ENCODE measurements at regions not wholly inside any gene's neighbourhood (a gene's known extent, or its start where the extent isn't known, plus 50 kb on each side); places are given as distances from the start of the nearest gene placed in this dataset.

GRCh38 chr4:171532968-171533367, 280.2 kb upstream of the GALNTL6 start:
- ATAC-seq = no peak
- H3K9me3 ChIP-seq = no peaks in the 10 kb centered on the region
- WGBS (ENCODE audit: missing lambda C conversion rate) = 5% methylated on average over 2 of the region's 2 CpGs
- H3K27ac ChIP-seq = no peak overlapping the region
- no peak for DNase-seq (ENCODE audit: low read depth in 1 of 2, low spot score in 1 of 2)
- POLR2A ChIA-PET = no interaction called here
- H3K4me3 ChIP-seq = no peak overlapping the region
- CTCF ChIA-PET = interaction anchor here (1.1 kb wide), 1 partner anchor 12 kb away, joined by 3 read pairs; no protein-coding TSS in a partner anchor
- H3K4me1 ChIP-seq = no peaks in the 10 kb centered on the region
- H3K4me2 ChIP-seq = no peak overlapping the region
- FAIRE-seq = no peak
- TF ChIP-seq MAFK (IDR thresholded peaks at IDR 0.05; ENCODE audit: partially characterized antibody) = peak; percentile 9
- no peak for TF ChIP-seq HDAC2 (IDR thresholded peaks at IDR 0.05)

- Histone ChIP-seq H3K27ac (no peak overlapping the region), H3K4me2 (no peak overlapping the region), H3K4me1 (no peaks in the 10 kb centered on the region), H3K4me3 (no peak overlapping the region), H3K9me3 (no peaks in the 10 kb centered on the region)
- TF ChIP-seq, protein P1, sequence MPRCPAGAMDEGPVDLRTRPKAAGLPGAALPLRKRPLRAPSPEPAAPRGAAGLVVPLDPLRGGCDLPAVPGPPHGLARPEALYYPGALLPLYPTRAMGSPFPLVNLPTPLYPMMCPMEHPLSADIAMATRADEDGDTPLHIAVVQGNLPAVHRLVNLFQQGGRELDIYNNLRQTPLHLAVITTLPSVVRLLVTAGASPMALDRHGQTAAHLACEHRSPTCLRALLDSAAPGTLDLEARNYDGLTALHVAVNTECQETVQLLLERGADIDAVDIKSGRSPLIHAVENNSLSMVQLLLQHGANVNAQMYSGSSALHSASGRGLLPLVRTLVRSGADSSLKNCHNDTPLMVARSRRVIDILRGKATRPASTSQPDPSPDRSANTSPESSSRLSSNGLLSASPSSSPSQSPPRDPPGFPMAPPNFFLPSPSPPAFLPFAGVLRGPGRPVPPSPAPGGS (IDR thresholded peaks at IDR 0.05) = no peak
- no peak for TF ChIP-seq PHF8 (IDR thresholded peaks at IDR 0.05; ENCODE audit: borderline replicate concordance, low read depth)
- TF ChIP-seq KDM5A (IDR thresholded peaks at IDR 0.05) = no peak
- no peak for TF ChIP-seq PBX3 (IDR thresholded peaks at IDR 0.05)
- no peak for TF ChIP-seq HOXA7 (CRISPR knock-in tag; IDR thresholded peaks at IDR 0.05)
- TF ChIP-seq HES2 (IDR thresholded peaks at IDR 0.05) = no peak
- no peak for TF ChIP-seq EHF (CRISPR knock-in tag; IDR thresholded peaks at IDR 0.05)
- no peak for TF ChIP-seq EHMT2 (IDR thresholded peaks at IDR 0.05; ENCODE audit: low read depth)
- TF ChIP-seq CBX2 (IDR thresholded peaks at IDR 0.05; ENCODE audit: borderline replicate concordance, low read depth) = no peak
- no peak for TF ChIP-seq JUN (IDR thresholded peaks at IDR 0.05)
- no peak for TF ChIP-seq KDM1A (IDR thresholded peaks at IDR 0.05; ENCODE audit: low read depth)
- TF ChIP-seq HDAC2 (IDR thresholded peaks at IDR 0.05) = no peak
- TF ChIP-seq FOSL2 (IDR thresholded peaks at IDR 0.05) = no peak
- TF ChIP-seq FOSL2 (CRISPR knock-in tag; IDR thresholded peaks at IDR 0.05) = no peak
- WGBS (ENCODE audit: missing lambda C conversion rate) = 54% methylated on average over 5 of the region's 5 CpGs
- DNase-seq (ENCODE audit: low read depth in 1 of 2, low spot score in 1 of 2) (no peak), FAIRE-seq (no peak), ATAC-seq (no peak)
- ChIA-PET POLR2A (no interaction called here), CTCF (no interaction called here)
Measured at GRCh38 chr4:171524903-171525302, 288.3 kb upstream of the GALNTL6 start.

GRCh38 chr4:171521726-171522125, 291.5 kb upstream of the GALNTL6 start:
- DNase-seq (ENCODE audit: low read depth in 1 of 2, low spot score in 1 of 2) = no peak
- 25% methylated on average over 3 of the region's 3 CpGs for WGBS (ENCODE audit: missing lambda C conversion rate)
- CTCF ChIA-PET = interaction anchor here (1.6 kb wide), 1 partner anchor 11 kb away, joined by 3 read pairs; no protein-coding TSS in a partner anchor
- ATAC-seq = no peak
- POLR2A ChIA-PET = no interaction called here
- no peak overlapping the region for H3K4me3 ChIP-seq
- no peaks in the 10 kb centered on the region for H3K9me3 ChIP-seq
- no peak for FAIRE-seq
- H3K4me2 ChIP-seq = no peak overlapping the region
- no peak overlapping the region for H3K27ac ChIP-seq
- TF ChIP-seq HEYL (CRISPR knock-in tag; IDR thresholded peaks at IDR 0.05) (no peak), EP300 (IDR thresholded peaks at IDR 0.05) (no peak), CBX2 (IDR thresholded peaks at IDR 0.05; ENCODE audit: borderline replicate concordance, low read depth) (no peak), ZFP36 (IDR thresholded peaks at IDR 0.05; ENCODE audit: borderline replicate concordance, partially characterized antibody) (no peak), GATA3 (IDR thresholded peaks at IDR 0.05; ENCODE audit: borderline replicate concordance) (no peak)
- TF ChIP-seq, protein P2, sequence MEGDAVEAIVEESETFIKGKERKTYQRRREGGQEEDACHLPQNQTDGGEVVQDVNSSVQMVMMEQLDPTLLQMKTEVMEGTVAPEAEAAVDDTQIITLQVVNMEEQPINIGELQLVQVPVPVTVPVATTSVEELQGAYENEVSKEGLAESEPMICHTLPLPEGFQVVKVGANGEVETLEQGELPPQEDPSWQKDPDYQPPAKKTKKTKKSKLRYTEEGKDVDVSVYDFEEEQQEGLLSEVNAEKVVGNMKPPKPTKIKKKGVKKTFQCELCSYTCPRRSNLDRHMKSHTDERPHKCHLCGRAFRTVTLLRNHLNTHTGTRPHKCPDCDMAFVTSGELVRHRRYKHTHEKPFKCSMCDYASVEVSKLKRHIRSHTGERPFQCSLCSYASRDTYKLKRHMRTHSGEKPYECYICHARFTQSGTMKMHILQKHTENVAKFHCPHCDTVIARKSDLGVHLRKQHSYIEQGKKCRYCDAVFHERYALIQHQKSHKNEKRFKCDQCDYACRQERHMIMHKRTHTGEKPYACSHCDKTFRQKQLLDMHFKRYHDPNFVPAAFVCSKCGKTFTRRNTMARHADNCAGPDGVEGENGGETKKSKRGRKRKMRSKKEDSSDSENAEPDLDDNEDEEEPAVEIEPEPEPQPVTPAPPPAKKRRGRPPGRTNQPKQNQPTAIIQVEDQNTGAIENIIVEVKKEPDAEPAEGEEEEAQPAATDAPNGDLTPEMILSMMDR (IDR thresholded peaks at IDR 0.05) = no peak
- no peaks in the 10 kb centered on the region for H3K4me1 ChIP-seq

All from A549 (cell line).